ENCODE measurements at regions not wholly inside any gene's neighbourhood (a gene's known extent, or its start where the extent isn't known, plus 50 kb on each side); places are given as distances from the start of the nearest gene placed in this dataset.

- H3K27me3 ChIP-seq (ENCODE audit: control insufficient read depth in 1 of 2, insufficient read depth in 2 of 2, low read length in 2 of 2): no peaks in the 10 kb centered on the region
- H3K27ac ChIP-seq (ENCODE audit: low read length): no peak overlapping the region
- H3K9me3 ChIP-seq (ENCODE audit: control insufficient read depth in 2 of 2, low read length in 2 of 2): peaks cover 4 to 12% of the 10 kb centered on the region in 2 donors
- no peak overlapping the region for H3K9ac ChIP-seq (ENCODE audit: low read length in 2 of 2)
- no peak overlapping the region for H3K4me3 ChIP-seq (ENCODE audit: low read length in 2 of 2)
- no peaks in the 10 kb centered on the region for H3K36me3 ChIP-seq (ENCODE audit: control insufficient read depth in 2 of 2, insufficient read depth in 2 of 2, low read length in 2 of 2)
- no peaks in the 10 kb centered on the region for H3K4me1 ChIP-seq (ENCODE audit: control insufficient read depth, insufficient read depth, low read length)
Observed at GRCh38 chr20:1711266-1711665, 53.7 kb upstream of the SIRPG start.

- Histone ChIP-seq H3K9me3 (ENCODE audit: control insufficient read depth in 2 of 2, low read length in 2 of 2) (peaks cover 4 to 12% of the 10 kb centered on the region in 2 donors), H3K27me3 (ENCODE audit: control insufficient read depth in 1 of 2, insufficient read depth in 2 of 2, low read length in 2 of 2) (no peaks in the 10 kb centered on the region), H3K36me3 (ENCODE audit: control insufficient read depth in 2 of 2, insufficient read depth in 2 of 2, low read length in 2 of 2) (no peaks in the 10 kb centered on the region), H3K4me3 (ENCODE audit: low read length in 2 of 2) (no peak overlapping the region), H3K27ac (ENCODE audit: low read length) (no peak overlapping the region), H3K4me1 (ENCODE audit: control insufficient read depth, insufficient read depth, low read length) (no peaks in the 10 kb centered on the region), H3K9ac (ENCODE audit: low read length in 2 of 2) (no peak overlapping the region)
Observed at GRCh38 chr20:1710484-1710883, 52.9 kb upstream of the SIRPG start.

GRCh38 chr20:1707588-1708449, 50.2 kb upstream of the SIRPG start:
- Histone ChIP-seq H3K27ac (ENCODE audit: low read length) (no peak overlapping the region), H3K27me3 (ENCODE audit: control insufficient read depth in 1 of 2, insufficient read depth in 2 of 2, low read length in 2 of 2) (no peaks in the 10 kb centered on the region), H3K4me1 (ENCODE audit: control insufficient read depth, insufficient read depth, low read length) (no peaks in the 10 kb centered on the region), H3K36me3 (ENCODE audit: control insufficient read depth in 2 of 2, insufficient read depth in 2 of 2, low read length in 2 of 2) (no peaks in the 10 kb centered on the region), H3K9me3 (ENCODE audit: control insufficient read depth in 2 of 2, low read length in 2 of 2) (peaks cover 0 to 12% of the 10 kb centered on the region in 2 donors), H3K9ac (ENCODE audit: low read length in 2 of 2) (no peak overlapping the region), H3K4me3 (ENCODE audit: low read length in 2 of 2) (no peak overlapping the region)

Measured in stomach smooth muscle (tissue), 2 donors.